Activated CD4-positive, alpha-beta T cell treated with anti-CD3 and anti-CD28 coated beads, Interleukin-2, amount 50 U/mL, for 24 hours (primary cell): ENCODE measurements at regions not wholly inside any gene's neighbourhood (a gene's known extent, or its start where the extent isn't known, plus 50 kb on each side); places are given as distances from the start of the nearest gene placed in this dataset.

ENCODE experiments used
- DNase-seq, 2 donors: peaks; one replicate each; pipeline ENCODE4 v3.0.0-alpha.2; 2020; ENCODE audit warnings: low read depth in 1 of 2, low spot score in 1 of 2

DNA sequence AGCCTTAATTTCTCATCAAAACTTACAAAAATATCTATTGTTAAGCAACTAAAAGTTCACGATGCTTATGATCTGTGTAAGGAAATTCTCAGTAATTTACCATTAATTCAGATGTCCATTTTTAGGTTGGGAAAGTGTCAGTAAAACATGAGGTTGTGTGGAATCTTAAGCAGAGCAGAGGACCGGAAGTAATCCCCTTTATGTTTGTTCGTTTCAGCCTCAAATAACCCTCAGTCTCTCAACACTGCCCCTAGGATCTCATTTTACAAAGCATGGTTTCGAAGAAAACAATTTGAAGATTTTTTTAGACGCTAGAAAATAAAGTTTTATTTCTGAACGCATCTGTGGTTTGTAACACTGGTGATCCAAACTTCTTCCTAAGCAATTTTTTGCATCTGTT, 504.2 kb downstream of the MAT2B start:
- DNase-seq = no peak

DNA sequence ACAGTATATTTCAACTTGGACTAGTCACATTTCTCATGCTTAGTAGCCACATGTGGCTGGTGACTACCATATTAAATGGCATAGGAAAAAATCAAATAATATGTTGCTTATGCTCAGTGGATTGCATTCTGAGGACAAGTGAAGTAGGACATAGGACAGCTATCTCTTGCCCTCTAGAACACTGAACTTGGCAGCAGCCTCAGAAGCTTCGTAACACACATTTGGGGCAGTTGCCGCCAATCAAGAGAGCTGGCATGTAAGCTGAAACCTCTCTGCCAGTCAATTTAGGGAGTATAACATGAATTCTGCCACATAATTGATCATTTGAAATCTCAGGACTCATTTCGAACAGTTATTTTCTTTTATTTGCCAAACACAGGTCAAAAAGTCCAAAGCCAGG, 505.5 kb downstream of the MAT2B start:
- DNase-seq = no peak

DNA sequence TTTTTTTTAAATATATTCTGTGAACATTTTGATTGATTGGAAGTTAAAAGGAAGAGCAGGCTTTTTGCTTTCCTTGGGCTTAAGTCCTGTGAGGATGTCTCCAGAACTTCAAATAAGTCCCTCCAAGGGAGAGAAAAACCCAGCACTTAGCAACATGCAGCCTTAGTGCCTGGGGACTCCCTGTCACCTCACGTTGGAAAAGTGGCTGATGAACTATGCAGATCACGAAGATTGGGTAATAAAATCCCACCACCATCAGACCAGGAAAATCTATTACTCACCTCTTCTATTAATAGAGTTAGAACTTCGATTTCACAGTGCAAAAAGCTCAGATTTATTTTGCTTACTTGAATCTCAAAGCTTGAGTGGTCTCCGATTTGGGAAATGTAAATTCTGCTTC, 507.0 kb downstream of the MAT2B start:
- DNase-seq = no peak

DNA sequence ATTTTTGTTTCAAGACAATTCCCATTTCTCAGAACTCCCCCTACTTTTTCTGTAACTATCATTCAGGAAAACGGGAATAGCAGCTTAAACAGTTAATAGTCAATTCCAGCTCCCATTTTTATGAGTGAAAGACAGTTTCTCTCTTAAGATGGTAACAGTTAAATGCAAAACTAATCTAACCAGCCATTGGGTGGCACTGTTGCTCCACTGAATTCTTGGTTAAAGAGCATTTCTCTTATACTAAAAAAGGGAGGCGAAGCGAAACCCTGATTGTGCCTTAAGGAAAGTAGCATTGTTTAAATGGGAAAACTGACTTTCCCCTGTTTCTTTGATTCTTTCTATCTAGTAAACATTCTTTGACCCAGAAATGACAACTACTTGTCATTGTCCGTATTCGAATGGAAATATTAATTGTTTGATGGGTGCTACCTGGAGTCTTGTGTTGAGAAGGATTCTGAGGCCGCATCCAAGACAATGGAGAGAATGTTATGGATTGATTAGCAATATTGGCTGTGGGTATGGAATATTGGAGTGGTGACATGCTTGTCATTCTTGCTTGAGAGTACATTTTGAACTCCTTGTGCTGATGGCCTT, 507.8 kb downstream of the MAT2B start:
- peak in 1 of 2 donors; percentile 2 for DNase-seq

DNA sequence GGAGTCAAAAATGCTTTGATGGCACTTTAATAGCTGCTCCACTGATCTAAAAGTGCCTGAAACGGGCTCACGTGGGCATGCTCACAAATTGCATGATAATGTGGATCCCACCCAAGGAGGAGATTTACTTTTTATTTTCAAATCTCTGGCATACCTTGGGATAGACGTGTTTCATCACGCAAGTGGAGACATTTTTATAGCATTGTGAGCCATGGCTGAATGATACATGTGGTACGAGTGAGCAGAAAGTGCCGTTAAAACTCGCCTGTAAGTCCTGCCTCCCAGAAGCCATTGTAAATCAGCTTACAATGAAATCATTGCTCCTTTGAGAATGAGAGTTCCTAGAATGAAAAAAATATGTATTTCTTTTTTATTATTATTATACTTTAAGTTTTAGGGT, 514.7 kb downstream of the MAT2B start:
- DNase-seq = no peak

DNA sequence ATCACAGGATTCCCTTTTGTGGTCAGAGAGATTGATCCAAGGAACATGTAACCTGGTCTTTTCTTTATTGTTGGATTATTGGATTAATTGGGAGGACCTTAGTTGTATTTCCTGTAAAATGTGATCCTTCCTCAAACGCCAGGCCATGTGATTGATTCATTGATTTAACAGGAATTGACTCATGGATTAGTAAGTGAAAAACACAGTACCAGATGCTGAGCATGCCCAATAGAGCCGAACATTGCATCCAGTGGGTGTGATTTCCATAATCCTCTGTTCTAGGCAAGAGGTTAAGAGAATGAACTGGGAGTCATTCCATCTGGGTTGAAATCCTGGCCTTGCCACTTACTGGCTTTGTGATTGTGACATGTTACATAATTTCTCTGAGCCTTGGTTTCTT, 522.3 kb downstream of the MAT2B start:
- DNase-seq = no peak

DNA sequence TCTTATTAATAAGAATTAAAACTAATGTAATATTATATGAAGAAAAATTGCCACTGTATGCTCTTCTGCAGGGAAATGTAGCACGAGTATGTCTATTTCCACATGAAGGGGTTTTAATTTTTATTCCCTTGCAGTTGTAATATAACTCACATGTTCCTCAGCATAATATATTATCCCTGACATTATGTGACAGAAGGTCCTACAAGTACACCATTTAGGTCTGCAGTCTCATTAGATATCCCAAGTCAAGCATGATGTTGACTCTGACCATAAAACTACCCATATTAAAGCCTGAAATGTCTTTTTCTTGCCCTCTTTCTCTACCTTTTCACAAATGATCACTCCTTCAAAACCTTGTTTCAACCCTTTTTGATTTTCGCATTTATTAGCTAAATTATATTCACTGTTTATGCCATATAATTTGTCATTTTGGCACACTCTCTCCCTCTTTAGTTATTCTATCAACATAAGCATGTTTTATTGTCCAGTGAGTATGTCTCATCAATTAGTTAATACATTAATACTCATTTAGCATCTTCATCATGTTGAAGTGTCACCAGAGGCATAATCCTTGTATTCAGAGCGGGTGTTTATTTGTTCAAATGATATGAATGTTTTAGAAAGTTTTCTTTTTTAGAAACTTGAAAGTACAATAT, 532.8 kb downstream of the MAT2B start:
- no peak for DNase-seq

DNA sequence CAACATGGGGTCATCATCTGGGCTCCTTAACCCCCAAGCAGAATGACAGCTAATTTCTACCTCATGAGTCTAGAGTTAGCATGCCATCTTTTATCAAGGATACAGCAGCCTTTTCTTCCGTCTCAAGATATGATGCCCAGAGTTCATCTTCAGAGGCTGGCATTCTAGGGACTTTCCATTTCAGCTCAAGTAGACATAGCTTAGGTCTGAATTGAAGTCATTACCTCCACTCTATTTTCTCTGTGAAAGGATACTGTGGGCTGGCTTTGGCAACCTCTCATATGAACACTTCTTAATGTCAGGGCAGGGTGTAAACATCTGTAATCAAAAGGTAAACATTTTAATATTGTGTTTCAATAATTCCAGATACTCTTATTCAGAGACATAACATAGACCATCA, 535.7 kb downstream of the MAT2B start:
- no peak for DNase-seq

DNA sequence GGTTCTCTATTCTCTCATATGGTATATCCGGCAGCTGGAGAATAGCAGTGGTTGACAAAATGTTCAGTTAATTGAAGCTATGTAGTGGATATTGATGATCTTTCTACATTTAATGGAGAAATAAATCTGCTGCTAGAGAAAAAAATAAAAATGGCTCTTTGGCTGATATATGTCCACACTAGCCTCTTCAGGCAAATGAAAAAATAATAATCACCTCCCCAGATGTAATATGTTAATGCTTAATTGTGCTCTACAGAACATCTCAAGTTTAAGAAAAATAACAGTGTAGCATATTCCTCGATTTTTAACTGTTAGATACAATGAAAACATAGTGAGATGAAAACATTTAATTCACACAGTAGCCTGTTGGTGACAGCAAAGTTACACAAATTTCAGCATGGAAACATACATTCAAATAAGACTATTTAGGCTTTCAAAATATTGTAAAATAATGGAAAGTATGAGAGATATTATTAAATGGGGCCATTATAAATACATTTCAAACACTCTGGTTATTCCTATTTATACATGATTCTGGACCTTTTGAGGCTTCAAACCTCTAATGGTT, 543.0 kb downstream of the MAT2B start:
- no peak for DNase-seq

DNA sequence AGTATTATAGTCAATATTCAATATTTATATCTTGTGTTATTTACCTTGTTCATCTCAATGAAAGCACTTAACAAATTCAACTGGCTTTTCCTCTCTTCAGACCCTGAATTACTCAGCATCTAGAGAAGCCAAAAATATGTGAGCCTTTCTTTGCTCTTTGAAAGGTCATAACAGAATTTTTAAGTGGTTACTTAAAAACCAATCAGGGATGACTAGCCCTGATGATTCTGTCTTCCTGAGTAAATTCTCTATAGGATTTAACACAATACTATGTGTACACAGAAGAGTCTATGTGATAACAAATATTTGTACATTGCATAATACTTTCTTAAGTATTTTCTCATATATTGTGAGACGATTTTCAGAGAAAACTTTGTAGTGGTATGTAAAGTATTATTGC, 546.3 kb downstream of the MAT2B start:
- no peak for DNase-seq

DNA sequence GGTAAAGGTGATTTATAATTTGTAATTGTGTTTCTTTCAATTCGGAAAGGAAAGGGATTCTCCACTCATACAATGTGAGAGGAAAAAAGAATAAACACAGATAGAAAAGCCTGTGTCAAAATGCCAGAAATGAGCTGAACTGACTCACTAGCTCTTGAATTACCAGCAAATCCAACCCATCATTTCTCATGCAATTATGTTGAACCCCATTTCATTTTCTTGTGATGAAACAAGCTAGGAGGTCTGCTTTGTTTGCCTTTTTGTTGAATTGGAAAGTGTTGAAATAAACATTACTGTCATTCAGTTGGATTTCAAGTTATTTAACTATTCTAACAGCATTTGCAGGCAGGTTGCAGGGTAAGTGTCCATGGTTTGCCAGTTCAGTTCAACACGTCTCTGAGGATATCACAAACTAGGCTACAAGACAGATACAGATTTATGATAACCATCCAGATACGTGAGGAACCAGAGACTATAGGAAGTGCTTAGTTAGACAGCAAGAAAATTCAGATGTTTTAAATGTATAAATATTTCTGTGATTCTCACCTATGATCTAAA, 547.2 kb downstream of the MAT2B start:
- DNase-seq = no peak

DNA sequence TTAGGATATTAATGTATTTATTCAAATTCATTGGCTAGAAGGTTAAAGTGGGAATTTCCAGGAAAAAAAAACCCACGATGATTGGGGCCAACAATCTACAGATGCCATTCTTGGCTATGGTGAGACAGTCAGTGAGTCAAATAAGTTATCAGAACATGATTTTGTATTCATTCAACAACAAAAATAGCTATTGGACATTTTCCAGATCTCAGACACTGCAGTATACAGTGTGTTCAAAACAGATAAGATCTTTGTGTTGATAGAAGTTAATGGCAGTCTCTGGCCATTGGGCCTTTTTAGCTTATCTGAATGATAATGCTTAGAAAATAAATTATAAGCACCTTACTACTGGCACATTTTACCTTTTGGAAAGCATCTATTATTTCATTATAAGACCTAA, 547.7 kb downstream of the MAT2B start:
- DNase-seq = no peak

DNA sequence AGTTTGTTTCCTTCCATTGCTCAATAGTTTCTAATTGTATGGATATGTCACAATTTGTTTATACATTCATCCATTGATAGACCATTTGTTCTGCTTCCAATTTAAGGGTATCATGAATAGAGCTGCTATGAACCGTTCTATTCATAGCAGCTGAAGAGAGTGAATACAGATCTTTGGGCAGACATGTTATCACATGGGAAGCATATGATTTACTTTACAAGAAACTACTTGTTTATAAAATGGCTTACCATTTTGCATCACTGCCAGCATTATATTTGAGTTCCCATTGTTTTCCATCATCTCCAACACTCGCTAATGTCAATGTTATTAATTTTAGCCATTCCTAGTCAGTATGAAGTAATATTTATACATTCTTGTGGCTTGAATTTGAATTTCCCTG, 549.0 kb downstream of the MAT2B start:
- no peak for DNase-seq

DNA sequence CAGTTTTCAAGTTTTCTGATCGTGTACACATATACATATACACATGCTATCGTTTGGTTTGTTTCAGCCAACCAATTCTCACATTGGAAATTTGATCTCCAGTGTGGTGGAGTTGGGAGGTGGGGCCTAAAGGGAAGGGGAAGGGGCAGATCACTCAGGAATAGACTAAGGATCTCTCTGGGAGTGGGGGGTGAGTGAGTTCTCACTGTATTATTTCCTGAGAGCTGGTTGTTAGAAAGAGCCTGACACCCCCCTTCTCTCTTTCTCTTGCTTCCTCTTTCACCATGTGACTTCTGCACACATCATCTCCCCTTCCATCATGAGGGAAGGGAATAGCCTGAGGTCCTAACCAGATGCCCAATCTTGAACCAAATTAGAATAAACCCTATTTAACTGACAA, 551.7 kb downstream of the MAT2B start:
- no peak for DNase-seq

DNA sequence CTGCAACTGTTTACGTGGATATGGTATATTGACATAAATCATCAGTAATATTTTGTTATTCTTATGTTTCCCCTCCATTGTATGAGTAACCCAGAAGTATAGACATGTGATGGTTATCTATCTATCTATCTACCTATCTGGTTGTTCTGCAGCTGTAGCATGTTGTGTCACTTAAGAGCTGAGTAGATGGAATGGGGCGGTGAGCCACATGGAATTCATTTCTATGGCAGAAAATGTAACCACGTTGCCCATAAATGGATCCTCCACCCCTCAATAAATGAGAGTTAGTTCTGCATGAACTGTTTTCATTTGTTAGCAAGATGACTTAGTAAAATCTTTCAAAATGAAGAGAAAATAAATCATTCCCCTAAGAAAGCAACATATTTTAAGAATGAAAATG, 553.2 kb downstream of the MAT2B start:
- no peak for DNase-seq

DNA sequence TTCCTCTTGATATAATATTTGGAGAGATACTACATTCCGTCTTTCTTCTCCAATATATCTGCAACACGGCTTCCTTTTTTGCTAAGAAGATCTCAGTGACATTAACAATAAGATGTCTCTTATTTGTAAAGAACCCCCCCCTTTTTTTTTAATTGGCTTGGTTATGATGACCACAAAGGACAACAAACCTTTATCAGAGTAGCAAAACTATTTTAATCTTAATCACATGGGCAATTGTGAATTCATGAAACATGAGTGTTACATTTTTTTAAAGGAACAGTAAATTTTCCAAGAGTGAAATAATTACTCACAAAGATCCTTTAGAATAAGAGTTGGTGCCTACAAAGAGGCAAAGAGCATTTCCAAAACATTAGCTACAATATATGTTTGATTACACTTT, 554.1 kb downstream of the MAT2B start:
- no peak for DNase-seq

DNA sequence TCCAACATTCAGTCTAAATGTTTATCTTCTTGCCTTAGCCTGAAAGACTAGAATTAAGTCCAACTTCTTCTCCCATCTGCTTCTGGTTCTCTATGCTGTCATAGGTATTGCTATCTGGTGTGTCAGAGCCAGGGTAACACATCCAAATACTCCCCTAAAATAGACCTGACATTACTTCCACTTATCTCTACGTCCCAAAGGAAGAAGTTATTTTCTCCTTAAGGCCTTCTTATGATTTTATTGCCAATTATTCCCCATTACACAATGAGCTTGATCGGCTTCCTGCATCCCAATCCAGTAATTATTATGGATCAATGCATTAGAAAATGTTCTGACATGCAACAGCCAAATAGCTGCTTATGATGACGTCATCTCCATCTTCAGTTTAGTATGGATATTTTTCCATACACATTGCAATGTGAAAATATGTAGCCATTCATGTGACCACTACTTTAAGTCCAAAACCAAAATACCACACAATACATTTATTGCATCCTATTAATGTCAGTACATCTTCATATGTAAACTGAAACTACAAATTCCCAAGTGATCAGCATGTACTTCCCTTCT, 555.5 kb downstream of the MAT2B start:
- no peak for DNase-seq

DNA sequence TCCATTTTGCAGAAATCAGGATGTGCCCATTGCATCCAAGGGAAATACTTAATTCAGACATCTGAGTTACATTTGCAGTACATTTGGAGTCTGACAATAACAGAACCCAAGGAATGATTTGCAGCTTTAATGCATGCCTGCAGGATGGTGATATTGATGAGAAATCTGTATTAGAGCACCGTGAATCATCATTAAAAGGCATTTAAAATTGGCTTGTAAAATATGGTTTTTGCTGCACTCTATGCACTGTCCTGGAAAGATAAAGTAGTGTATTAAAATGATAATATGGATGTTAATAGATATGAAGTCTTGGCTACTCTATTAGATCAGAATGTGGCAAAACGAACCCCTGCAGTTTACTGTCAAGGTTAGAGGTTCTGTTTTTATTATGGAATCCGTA, 556.9 kb downstream of the MAT2B start:
- DNase-seq = no peak

DNA sequence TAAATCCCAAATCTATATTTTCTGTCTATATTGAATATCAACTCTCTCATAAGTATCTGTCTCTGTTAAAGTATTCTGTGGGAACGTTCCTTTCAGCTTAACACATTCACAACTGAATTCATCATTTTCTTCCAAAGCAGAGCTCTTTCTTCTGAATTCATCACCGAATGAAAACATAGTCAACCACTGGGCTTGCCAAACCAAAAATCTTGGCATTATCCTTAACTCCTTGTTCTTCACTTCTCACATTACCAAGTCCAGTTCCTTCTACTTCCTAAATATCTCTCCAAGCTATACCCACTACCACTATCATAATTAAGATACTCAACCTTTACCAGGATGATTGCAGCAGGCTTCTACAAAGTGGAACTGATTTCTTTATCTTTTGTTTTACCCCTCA, 559.8 kb downstream of the MAT2B start:
- DNase-seq = no peak

DNA sequence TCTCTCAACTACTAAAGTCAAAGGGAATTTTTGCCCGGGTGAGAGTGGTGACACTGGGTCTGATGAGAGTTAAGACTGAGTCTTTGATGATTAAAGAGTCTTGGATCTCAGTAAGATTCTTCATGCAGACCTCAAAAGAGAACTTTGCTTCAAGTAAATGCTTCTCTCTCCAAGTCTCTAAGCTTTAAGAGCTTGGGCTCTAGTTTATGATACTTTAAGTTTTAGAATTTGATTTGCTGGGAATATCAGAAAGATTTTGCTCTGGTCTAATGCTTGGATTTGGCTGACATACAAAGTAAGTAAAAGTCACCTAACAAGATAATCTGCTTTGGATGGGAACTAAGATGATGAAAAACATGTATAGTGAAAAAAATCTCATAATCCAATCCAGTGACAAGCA, 566.3 kb downstream of the MAT2B start:
- DNase-seq = no peak

DNA sequence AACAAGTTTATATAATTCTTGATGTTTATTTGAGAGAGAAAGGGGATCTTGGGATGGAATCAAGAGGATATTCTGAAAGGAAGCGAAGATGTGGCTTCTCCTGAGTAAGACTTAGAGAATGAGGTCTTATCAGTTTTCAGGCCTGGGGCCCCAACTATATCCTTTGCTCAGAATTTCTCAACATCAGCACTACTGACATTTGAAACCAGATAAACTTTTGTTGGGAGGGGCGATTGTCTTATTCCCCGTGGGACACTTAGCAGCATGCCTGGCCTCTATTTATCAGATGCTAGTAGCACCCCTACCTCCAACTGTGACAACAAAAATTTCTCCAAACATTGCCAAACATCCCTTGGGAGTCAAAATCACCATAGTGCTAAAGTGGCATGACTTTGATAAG, 567.7 kb downstream of the MAT2B start:
- no peak for DNase-seq

DNA sequence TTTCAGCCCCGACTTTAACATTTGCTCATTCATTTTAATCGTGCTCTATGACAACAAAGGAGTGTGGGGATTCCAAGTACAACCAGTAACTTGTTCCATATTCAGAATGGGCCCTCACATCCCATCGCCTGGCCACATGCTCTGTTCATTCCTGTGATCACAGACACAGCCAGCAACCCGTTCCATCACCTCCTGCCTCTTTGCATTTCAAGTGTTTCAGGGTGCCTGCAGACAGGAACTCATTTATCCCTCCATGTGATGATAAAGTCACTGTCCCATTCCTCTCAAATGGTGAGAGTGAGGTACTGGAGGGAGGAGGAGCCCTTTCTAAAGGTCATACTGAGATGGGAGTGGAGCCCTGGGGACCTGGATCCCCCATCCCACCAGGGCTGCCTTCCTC, 571.1 kb downstream of the MAT2B start:
- DNase-seq = no peak
